HCT116 (cell line): ENCODE measurements at regions not wholly inside any gene's neighbourhood (a gene's known extent, or its start where the extent isn't known, plus 50 kb on each side); places are given as distances from the start of the nearest gene placed in this dataset.
A peak's percentile ranks its signal among the peaks of the same experiment; 100 is the strongest.

ENCODE experiments used
- ATAC-seq: fragments of 200-7000 bp; cut with Tn5 transposase; 2 replicates; pipeline ENCODE4 v1.9.1; 2020; ENCODE audit warnings: mild to moderate bottlenecking, moderate library complexity
- BruUV-seq: library from RNA; stranded (reverse); fragments of 400-500 nt; replicated peaks from 2 replicates; lab custom pipeline; 2021; lab: Mats Ljungman, UMichigan
- CTCF ChIA-PET: fragments of 300-600 bp; sonication (Branson Sonifier 250); formaldehyde crosslinking; loops from one replicate; lab custom pipeline; 2021; ENCODE audit warnings: antibody characterized with exemption; lab: Charles Lee
- POLR2A ChIA-PET: fragments of 300-600, 350-600 bp; sonication (Branson Sonifier 250); formaldehyde crosslinking; loops from one replicate; lab custom pipeline; 2021; ENCODE audit warnings: antibody characterized with exemption; lab: Charles Lee
- RAD21 ChIA-PET, 2 experiments: fragments of 300-600 bp; sonication (Branson Sonifier 250); formaldehyde crosslinking; loops; one replicate each; lab custom pipeline; 2023; ENCODE audit warnings: low total read pairs in 2 of 2; ENCODE audit not compliant: uncharacterized antibody in 2 of 2, unreplicated experiment in 2 of 2, low non-redundant PET in 1 of 2; lab: Charles Lee
- DNase-seq: peaks from one replicate; pipeline ENCODE4 v3.0.0-alpha.2; 2010; ENCODE audit warnings: low read depth, low spot score
- H2AFZ ChIP-seq: fragments of 200-600 bp; shearing (Covaris generic), sonication (generic); 2 replicates; pipeline ENCODE4 v1.6.1; 2017; ENCODE audit warnings: low read depth, mixed run types, mixed read lengths, antibody characterized with exemption, low read length; ENCODE audit not compliant: poor library complexity, severe bottlenecking
- H3K27ac ChIP-seq: 2 replicates; pipeline ENCODE4 v1.5.1; 2012; ENCODE audit warnings: low read depth, low read length
- H3K27me3 ChIP-seq: fragments of 200-600 bp; sonication (generic); 2 replicates; pipeline ENCODE4 v1.6.1; 2016; ENCODE audit warnings: mixed run types, low read length, mixed read lengths; ENCODE audit not compliant: insufficient read depth
- H3K36me3 ChIP-seq, 2 experiments: fragments of 200-500 bp in 1 of 2; fragments of 200-600 bp in 1 of 2; sonication (Bioruptor generic) in 1 of 2; sonication (generic) in 1 of 2; 2 replicates each; pipeline versions ENCODE4 v1.5.1 to v1.6.1; 2014 to 2016; ENCODE audit warnings: low read length in 2 of 2, inconsistent platforms in 1 of 2, mixed read lengths in 1 of 2, mixed run types in 1 of 2; ENCODE audit not compliant: insufficient read depth in 2 of 2, control insufficient read depth in 1 of 2
- H3K4me1 ChIP-seq, 2 experiments: fragments of 200-600 bp in 1 of 2; sonication (generic) in 1 of 2; 2 replicates each; pipeline versions ENCODE4 v1.5.1 to v1.6.1; 2012 to 2017; ENCODE audit warnings: low read length in 2 of 2, inconsistent platforms in 1 of 2, mild to moderate bottlenecking in 1 of 2, mixed read lengths in 1 of 2, mixed run types in 1 of 2, moderate library complexity in 1 of 2; ENCODE audit not compliant: insufficient read depth in 2 of 2, control insufficient read depth in 1 of 2
- H3K4me2 ChIP-seq: fragments of 200-600 bp; sonication (generic); 2 replicates; pipeline ENCODE4 v1.6.1; 2017; ENCODE audit warnings: mixed run types, low read length, mixed read lengths
- H3K4me3 ChIP-seq, 2 experiments: fragments of 200-600 bp in 1 of 2; sonication (generic) in 1 of 2; replicated peaks in 1 of 2; 2 replicates each; pipeline ENCODE4 v1.5.1; 2011 to 2016; ENCODE audit warnings: low read length in 2 of 2, control low read depth in 1 of 2, low read depth in 1 of 2, mild to moderate bottlenecking in 1 of 2, mixed read lengths in 1 of 2, mixed run types in 1 of 2
- H3K79me2 ChIP-seq: fragments of 200-600 bp; sonication (generic); 2 replicates; pipeline ENCODE4 v1.6.1; 2017; ENCODE audit warnings: mild to moderate bottlenecking, mixed run types, low read length, moderate library complexity, mixed read lengths; ENCODE audit not compliant: insufficient read depth
- H3K9ac ChIP-seq: fragments of 200-600 bp; sonication (generic); 2 replicates; pipeline ENCODE4 v1.6.1; 2016; ENCODE audit warnings: low read length, mixed read lengths
- H3K9me2 ChIP-seq: fragments of 200-600 bp; sonication (generic), shearing (Covaris generic); 2 replicates; pipeline ENCODE4 v1.6.1; 2017; ENCODE audit warnings: mixed run types, mild to moderate bottlenecking, moderate library complexity; ENCODE audit not compliant: insufficient read depth
- H3K9me3 ChIP-seq, 2 experiments: fragments of 200-500 bp in 1 of 2; fragments of 200-600 bp in 1 of 2; sonication (Bioruptor generic) in 1 of 2; sonication (generic) in 1 of 2; 2 replicates each; pipeline ENCODE4 v1.6.1; 2014 to 2017; ENCODE audit warnings: low read length in 2 of 2, mixed read lengths in 2 of 2, inconsistent platforms in 1 of 2, low read depth in 1 of 2, mild to moderate bottlenecking in 1 of 2, mixed run types in 1 of 2, moderate library complexity in 1 of 2; ENCODE audit not compliant: control insufficient read depth in 1 of 2, insufficient read depth in 1 of 2
- H4K20me1 ChIP-seq: fragments of 200-600 bp; sonication (generic), shearing (Covaris generic); 2 replicates; pipeline ENCODE4 v1.6.1; 2017; ENCODE audit warnings: mixed run types, mild to moderate bottlenecking, moderate library complexity; ENCODE audit not compliant: insufficient read depth
- CBX3 ChIP-seq: IDR thresholded peaks from 2 replicates; pipeline ENCODE4 v1.6.1; 2012; ENCODE audit warnings: low read depth
- MAX ChIP-seq: IDR thresholded peaks from 2 replicates; pipeline ENCODE4 v1.6.1; 2012
- POLR2AphosphoS5 ChIP-seq: IDR thresholded peaks from 2 replicates; pipeline ENCODE4 v1.6.1; 2011; ENCODE audit warnings: mild to moderate bottlenecking, low read depth, low read length, moderate library complexity
- REST ChIP-seq: IDR thresholded peaks from 2 replicates; pipeline ENCODE4 v1.6.1; 2012; ENCODE audit warnings: low read depth
- ZFX ChIP-seq: fragments of 450-650 bp; IDR thresholded peaks from 2 replicates; pipeline ENCODE4 v1.6.1; 2017
- ZNF274 ChIP-seq: fragments of 200-500 bp; sonication (Bioruptor generic); IDR thresholded peaks from 2 replicates; pipeline ENCODE4 v1.6.1; 2014; ENCODE audit warnings: mild to moderate bottlenecking, low read depth, low read length, inconsistent platforms
- intact Hi-C: fragments of 100-400 bp; cut with micrococcal nuclease; formaldehyde crosslinking; loops from 2 replicates; pipeline ENCODE4 v1.10.0; 2022
- TF ChIP-seq, protein P1 (sequence below), 3 experiments: fragments of 200-600 bp in 1 of 3; sonication (generic) in 1 of 3; IDR thresholded peaks in 2 of 3; conservative IDR thresholded peaks in 1 of 3; 2 replicates each; pipeline ENCODE4 v1.5.1; 2012 to 2017; ENCODE audit warnings: low read depth in 2 of 3, low read length in 2 of 3, antibody characterized with exemption in 1 of 3, borderline replicate concordance in 1 of 3, control low read depth in 1 of 3, mild to moderate bottlenecking in 1 of 3, mixed read lengths in 1 of 3, mixed run types in 1 of 3, moderate library complexity in 1 of 3; ENCODE audit not compliant: insufficient read depth in 1 of 3

DNA sequence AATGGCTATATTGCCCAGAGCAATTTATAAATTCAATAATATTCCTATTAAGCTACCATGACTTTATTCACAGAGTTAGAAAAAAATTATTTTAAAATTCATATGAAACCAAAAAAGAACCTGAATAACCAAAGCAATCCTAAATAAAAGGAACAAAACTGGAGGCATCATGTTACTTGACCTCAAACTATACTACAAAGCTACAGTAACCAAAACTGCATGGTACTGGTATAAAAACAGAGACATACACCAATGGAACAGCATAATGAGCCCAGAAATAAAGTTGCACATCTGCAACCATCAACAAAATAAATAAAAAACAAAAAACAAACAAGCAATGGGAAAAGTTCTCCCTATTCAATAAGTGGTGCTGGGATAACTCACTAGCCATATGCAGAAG is 203.2 kb downstream of the RGS9 start:
- no peak overlapping the region for H3K4me3 ChIP-seq

More for the DNA sequence above, 203.2 kb downstream of the RGS9 start:
- TF ChIP-seq ZFX (no peak), ZNF274 (no peak), CBX3 (peak; percentile 73; the same call in 1 of the 2 replicates), MAX (no peak), REST (no peak), POLR2AphosphoS5 (no peak)
- TF ChIP-seq, protein P1, sequence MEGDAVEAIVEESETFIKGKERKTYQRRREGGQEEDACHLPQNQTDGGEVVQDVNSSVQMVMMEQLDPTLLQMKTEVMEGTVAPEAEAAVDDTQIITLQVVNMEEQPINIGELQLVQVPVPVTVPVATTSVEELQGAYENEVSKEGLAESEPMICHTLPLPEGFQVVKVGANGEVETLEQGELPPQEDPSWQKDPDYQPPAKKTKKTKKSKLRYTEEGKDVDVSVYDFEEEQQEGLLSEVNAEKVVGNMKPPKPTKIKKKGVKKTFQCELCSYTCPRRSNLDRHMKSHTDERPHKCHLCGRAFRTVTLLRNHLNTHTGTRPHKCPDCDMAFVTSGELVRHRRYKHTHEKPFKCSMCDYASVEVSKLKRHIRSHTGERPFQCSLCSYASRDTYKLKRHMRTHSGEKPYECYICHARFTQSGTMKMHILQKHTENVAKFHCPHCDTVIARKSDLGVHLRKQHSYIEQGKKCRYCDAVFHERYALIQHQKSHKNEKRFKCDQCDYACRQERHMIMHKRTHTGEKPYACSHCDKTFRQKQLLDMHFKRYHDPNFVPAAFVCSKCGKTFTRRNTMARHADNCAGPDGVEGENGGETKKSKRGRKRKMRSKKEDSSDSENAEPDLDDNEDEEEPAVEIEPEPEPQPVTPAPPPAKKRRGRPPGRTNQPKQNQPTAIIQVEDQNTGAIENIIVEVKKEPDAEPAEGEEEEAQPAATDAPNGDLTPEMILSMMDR (IDR thresholded peaks at IDR 0.05 in 2 of 3, conservative IDR thresholded peaks at IDR 0.05 in 1 of 3; ENCODE audit: borderline replicate concordance in 1 of 3, insufficient read depth in 1 of 3, low read depth in 2 of 3, low read length in 2 of 3) = no peak
- no peak overlapping the region for H3K27ac ChIP-seq
- CTCF ChIA-PET = no interaction called here
- BruUV-seq = no TSS peak
- H3K79me2 ChIP-seq = no peaks in the 10 kb centered on the region
- RAD21 ChIA-PET = no interaction called here
- H3K4me2 ChIP-seq = no peak overlapping the region
- intact Hi-C loops = no loop called here
- H3K4me1 ChIP-seq = peaks cover 4% of the 10 kb centered on the region in 2 experiments; a peak in 2 of 4 replicates
- peaks cover 0 to 4% of the 10 kb centered on the region in 2 experiments; a peak in 1 of 4 replicates for H3K9me3 ChIP-seq
- no peak for DNase-seq
- POLR2A ChIA-PET = no interaction called here
- no peaks in the 10 kb centered on the region for H4K20me1 ChIP-seq
- no peak overlapping the region for H2AFZ ChIP-seq
- no peaks in the 10 kb centered on the region for H3K36me3 ChIP-seq
- H3K9ac ChIP-seq = no peak overlapping the region
- ATAC-seq = no peak
- H3K9me2 ChIP-seq = no peaks in the 10 kb centered on the region
- no peaks in the 10 kb centered on the region for H3K27me3 ChIP-seq
